ENCODE measurements at regions not wholly inside any gene's neighbourhood (a gene's known extent, or its start where the extent isn't known, plus 50 kb on each side); places are given as distances from the start of the nearest gene placed in this dataset.

- TF ChIP-seq, protein P1, sequence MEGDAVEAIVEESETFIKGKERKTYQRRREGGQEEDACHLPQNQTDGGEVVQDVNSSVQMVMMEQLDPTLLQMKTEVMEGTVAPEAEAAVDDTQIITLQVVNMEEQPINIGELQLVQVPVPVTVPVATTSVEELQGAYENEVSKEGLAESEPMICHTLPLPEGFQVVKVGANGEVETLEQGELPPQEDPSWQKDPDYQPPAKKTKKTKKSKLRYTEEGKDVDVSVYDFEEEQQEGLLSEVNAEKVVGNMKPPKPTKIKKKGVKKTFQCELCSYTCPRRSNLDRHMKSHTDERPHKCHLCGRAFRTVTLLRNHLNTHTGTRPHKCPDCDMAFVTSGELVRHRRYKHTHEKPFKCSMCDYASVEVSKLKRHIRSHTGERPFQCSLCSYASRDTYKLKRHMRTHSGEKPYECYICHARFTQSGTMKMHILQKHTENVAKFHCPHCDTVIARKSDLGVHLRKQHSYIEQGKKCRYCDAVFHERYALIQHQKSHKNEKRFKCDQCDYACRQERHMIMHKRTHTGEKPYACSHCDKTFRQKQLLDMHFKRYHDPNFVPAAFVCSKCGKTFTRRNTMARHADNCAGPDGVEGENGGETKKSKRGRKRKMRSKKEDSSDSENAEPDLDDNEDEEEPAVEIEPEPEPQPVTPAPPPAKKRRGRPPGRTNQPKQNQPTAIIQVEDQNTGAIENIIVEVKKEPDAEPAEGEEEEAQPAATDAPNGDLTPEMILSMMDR (IDR thresholded peaks at IDR 0.05): no peak
- TF ChIP-seq POLR2A (IDR thresholded peaks at IDR 0.05): no peak
Observed at GRCh38 chr5:52702877-52703276, 84.8 kb upstream of the ITGA1 start.

All from uterus (tissue), 2 donors.